CD14-positive monocyte (primary cell): ENCODE measurements at regions not wholly inside any gene's neighbourhood (a gene's known extent, or its start where the extent isn't known, plus 50 kb on each side); places are given as distances from the start of the nearest gene placed in this dataset.

ENCODE experiments used
- DNase-seq, 3 donors: peaks; one replicate each; pipeline ENCODE4 v3.0.0-alpha.2; 2011 to 2022
- H2AFZ ChIP-seq: 2 replicates; pipeline ENCODE4 v1.6.0; 2012; ENCODE audit warnings: mild to moderate bottlenecking, low read depth, low read length, inconsistent platforms; ENCODE audit not compliant: insufficient read depth, poor library complexity, severe bottlenecking
- H3K27ac ChIP-seq, 2 donors: 1 replicate in 1 of 2; 2 replicates in 1 of 2; pipeline ENCODE4 v1.5.1; 2012 to 2013; ENCODE audit warnings: low read length in 2 of 2, control low read depth in 1 of 2, inconsistent platforms in 1 of 2, low read depth in 1 of 2, mild to moderate bottlenecking in 1 of 2
- H3K27me3 ChIP-seq, 2 donors: one replicate each; pipeline versions ENCODE4 v1.6.0 to v1.6.1; 2011 to 2013; ENCODE audit warnings: low read length in 2 of 2; ENCODE audit not compliant: control insufficient read depth in 2 of 2, insufficient read depth in 2 of 2
- H3K36me3 ChIP-seq, 2 donors: replicated peaks in 1 of 2; 1 replicate in 1 of 2; 2 replicates in 1 of 2; pipeline versions ENCODE4 v1.5.1 to v1.6.1; 2012 to 2013; ENCODE audit warnings: low read length in 2 of 2, control low read depth in 1 of 2, inconsistent platforms in 1 of 2, mild to moderate bottlenecking in 1 of 2; ENCODE audit not compliant: insufficient read depth in 2 of 2, control insufficient read depth in 1 of 2
- H3K4me1 ChIP-seq, 2 donors: 1 replicate in 1 of 2; 2 replicates in 1 of 2; pipeline versions ENCODE4 v1.5.1 to v1.6.1; 2012 to 2013; ENCODE audit warnings: low read length in 2 of 2, control low read depth in 1 of 2, inconsistent platforms in 1 of 2, mild to moderate bottlenecking in 1 of 2, moderate library complexity in 1 of 2; ENCODE audit not compliant: insufficient read depth in 2 of 2, control insufficient read depth in 1 of 2
- H3K4me2 ChIP-seq: replicated peaks from 2 replicates; pipeline ENCODE3; 2012; ENCODE audit warnings: low read length, moderate library complexity, mild to moderate bottlenecking; ENCODE audit not compliant: poor library complexity, severe bottlenecking; ENCODE audit errors: extremely low read depth
- H3K4me3 ChIP-seq, 3 experiments: fragments of 200-600 bp in 1 of 3; sonication (generic) in 1 of 3; replicated peaks in 1 of 3; 1 replicate in 2 of 3; 2 replicates in 1 of 3; pipeline ENCODE4 v1.5.1; 2011 to 2013; ENCODE audit warnings: low read length in 3 of 3, mild to moderate bottlenecking in 3 of 3, control low read depth in 2 of 3, low read depth in 2 of 3, inconsistent platforms in 1 of 3, moderate library complexity in 1 of 3
- H3K79me2 ChIP-seq: 2 replicates; pipeline ENCODE4 v1.6.0; 2012; ENCODE audit warnings: mild to moderate bottlenecking, control low read depth, inconsistent platforms, low read length, moderate library complexity; ENCODE audit not compliant: insufficient read depth
- H3K9ac ChIP-seq: 2 replicates; pipeline ENCODE4 v1.6.0; 2017; ENCODE audit warnings: low read length, mild to moderate bottlenecking; ENCODE audit not compliant: insufficient read depth, poor library complexity, severe bottlenecking
- H3K9me3 ChIP-seq, 2 donors: replicated peaks in 1 of 2; 1 replicate in 1 of 2; 2 replicates in 1 of 2; pipeline versions ENCODE4 v1.5.1 to v1.6.1; 2012 to 2013; ENCODE audit warnings: low read length in 2 of 2, control low read depth in 1 of 2; ENCODE audit not compliant: control insufficient read depth in 1 of 2, insufficient read depth in 1 of 2
- H4K20me1 ChIP-seq: 2 replicates; pipeline ENCODE4 v1.6.0; 2012; ENCODE audit warnings: mild to moderate bottlenecking, low read length, control low read depth, moderate library complexity; ENCODE audit not compliant: insufficient read depth
- H3K27ac Mint-ChIP-seq, 7 donors: one replicate each; pipeline ENCODE4 v1.8.0; 2020; ENCODE audit warnings: mild to moderate bottlenecking in 7 of 7, mixed read lengths in 7 of 7, moderate library complexity in 6 of 7, inconsistent platforms in 2 of 7
- H3K27me3 Mint-ChIP-seq, 3 donors: one replicate each; pipeline ENCODE4 v1.8.0; 2021 to 2022; ENCODE audit warnings: low read depth in 3 of 3, mild to moderate bottlenecking in 3 of 3, mixed read lengths in 3 of 3, moderate library complexity in 3 of 3, inconsistent platforms in 1 of 3
- H3K36me3 Mint-ChIP-seq, 2 donors: one replicate each; pipeline ENCODE4 v1.8.0; 2020; ENCODE audit warnings: mixed read lengths in 2 of 2, inconsistent platforms in 1 of 2, mild to moderate bottlenecking in 1 of 2
- H3K4me1 Mint-ChIP-seq: one replicate; pipeline ENCODE4 v1.8.0; 2020; ENCODE audit warnings: mild to moderate bottlenecking, mixed read lengths
- H3K4me3 Mint-ChIP-seq, 2 donors: one replicate each; pipeline ENCODE4 v1.8.0; 2020; ENCODE audit warnings: mild to moderate bottlenecking in 2 of 2, mixed read lengths in 2 of 2, moderate library complexity in 1 of 2
- H3K9me3 Mint-ChIP-seq, 7 donors: one replicate each; pipeline ENCODE4 v1.8.0; 2020 to 2022; ENCODE audit warnings: mixed read lengths in 7 of 7, mild to moderate bottlenecking in 6 of 7, moderate library complexity in 6 of 7, inconsistent platforms in 2 of 7
- WGBS: methylation state at CpG from one replicate; pipeline ENCODE4 v1.1.5; 2013; ENCODE audit warnings: missing lambda C conversion rate; ENCODE audit not compliant: insufficient coverage; 5-methylcytosine and 5-hydroxymethylcytosine counted together
- intact Hi-C, 2 donors: fragments of 100-400 bp; cut with micrococcal nuclease; formaldehyde crosslinking; loops; one replicate each; pipeline versions ENCODE4 v1.15.0 to v1.15.1; 2023
- TF ChIP-seq, protein P1 (sequence below): fragments of 200-600 bp; IDR thresholded peaks from one replicate; pipeline ENCODE4 v1.8.0; 2022; ENCODE audit warnings: antibody characterized with exemption, mild to moderate bottlenecking

DNA sequence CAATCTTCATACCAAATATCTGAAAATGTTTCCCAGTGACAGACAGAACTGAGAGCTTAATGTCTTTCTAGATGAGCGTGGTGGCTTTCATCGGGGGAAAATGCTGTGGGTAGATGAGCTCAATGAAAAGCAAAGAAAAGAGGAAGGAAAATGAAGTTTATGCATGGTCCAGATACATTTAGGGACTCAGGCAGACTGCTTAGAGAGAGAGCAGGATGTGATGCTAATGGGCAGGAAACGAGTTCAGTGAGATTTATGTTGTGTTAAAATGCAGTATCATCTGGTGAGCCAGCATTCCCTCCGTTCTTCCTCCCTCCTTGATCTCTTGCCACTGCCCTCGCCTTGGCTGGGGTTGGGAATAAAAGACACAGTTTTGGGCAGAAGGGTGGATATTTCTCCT, 229.2 kb downstream of the GBA3 start:
- Histone ChIP-seq H3K9ac (no peak overlapping the region), H3K79me2 (no peaks in the 10 kb centered on the region), H2AFZ (no peak overlapping the region), H3K27me3 (no peaks in the 10 kb centered on the region), H3K9me3 (no peaks in the 10 kb centered on the region), H3K27ac (no peak overlapping the region), H3K4me3 (no peak overlapping the region), H3K4me2 (no peak overlapping the region), H3K36me3 (no peaks in the 10 kb centered on the region), H3K4me1 (no peaks in the 10 kb centered on the region), H4K20me1 (no peaks in the 10 kb centered on the region)
- Mint-ChIP-seq H3K27ac (no peak overlapping the region), H3K4me3 (no peak overlapping the region), H3K36me3 (no peaks in the 10 kb centered on the region), H3K27me3 (peaks cover 0 to 2% (median 0%) of the 10 kb centered on the region in 3 donors), H3K4me1 (no peaks in the 10 kb centered on the region), H3K9me3 (peaks cover 0 to 7% (median 0%) of the 10 kb centered on the region in 7 donors)
- intact Hi-C loops = no loop called here
- TF ChIP-seq, protein P1, sequence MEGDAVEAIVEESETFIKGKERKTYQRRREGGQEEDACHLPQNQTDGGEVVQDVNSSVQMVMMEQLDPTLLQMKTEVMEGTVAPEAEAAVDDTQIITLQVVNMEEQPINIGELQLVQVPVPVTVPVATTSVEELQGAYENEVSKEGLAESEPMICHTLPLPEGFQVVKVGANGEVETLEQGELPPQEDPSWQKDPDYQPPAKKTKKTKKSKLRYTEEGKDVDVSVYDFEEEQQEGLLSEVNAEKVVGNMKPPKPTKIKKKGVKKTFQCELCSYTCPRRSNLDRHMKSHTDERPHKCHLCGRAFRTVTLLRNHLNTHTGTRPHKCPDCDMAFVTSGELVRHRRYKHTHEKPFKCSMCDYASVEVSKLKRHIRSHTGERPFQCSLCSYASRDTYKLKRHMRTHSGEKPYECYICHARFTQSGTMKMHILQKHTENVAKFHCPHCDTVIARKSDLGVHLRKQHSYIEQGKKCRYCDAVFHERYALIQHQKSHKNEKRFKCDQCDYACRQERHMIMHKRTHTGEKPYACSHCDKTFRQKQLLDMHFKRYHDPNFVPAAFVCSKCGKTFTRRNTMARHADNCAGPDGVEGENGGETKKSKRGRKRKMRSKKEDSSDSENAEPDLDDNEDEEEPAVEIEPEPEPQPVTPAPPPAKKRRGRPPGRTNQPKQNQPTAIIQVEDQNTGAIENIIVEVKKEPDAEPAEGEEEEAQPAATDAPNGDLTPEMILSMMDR = no peak
- WGBS = 0% methylated on average over 2 of the region's 5 CpGs
- no peak for DNase-seq

DNA sequence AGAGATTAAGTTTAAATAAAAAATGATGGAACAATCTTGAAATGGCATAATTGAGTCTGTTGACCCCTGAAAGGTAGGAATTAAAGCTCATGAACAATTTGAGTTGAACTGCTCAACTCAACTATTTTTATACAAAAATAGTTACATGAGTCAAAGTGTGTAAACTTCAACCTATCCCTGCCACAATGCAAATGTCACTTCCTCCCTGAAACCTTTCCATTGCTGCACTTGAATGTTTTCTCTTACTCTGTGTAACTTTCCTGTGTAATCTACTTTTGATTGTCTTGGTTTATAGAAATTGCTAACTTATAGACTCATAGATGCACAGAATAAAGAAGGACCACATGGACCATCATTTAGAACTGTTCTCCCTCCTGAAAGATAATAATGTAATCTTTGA, 218.5 kb downstream of the GBA3 start:
- peaks cover 9 to 18% of the 10 kb centered on the region in 2 donors for H3K4me1 ChIP-seq
- no peaks in the 10 kb centered on the region for H3K36me3 ChIP-seq
- H3K27ac ChIP-seq = no peak overlapping the region
- intact Hi-C loops = no loop called here
- no peak overlapping the region for H3K4me3 ChIP-seq
- Mint-ChIP-seq H3K27ac (peak overlapping the region in 1 of 7 donors; percentile 55), H3K9me3 (peaks cover 0 to 6% (median 3%) of the 10 kb centered on the region in 7 donors), H3K36me3 (no peaks in the 10 kb centered on the region), H3K4me1 (peaks cover 17% of the 10 kb centered on the region), H3K27me3 (peaks cover 0 to 2% (median 0%) of the 10 kb centered on the region in 3 donors), H3K4me3 (no peak overlapping the region)
- H3K9me3 ChIP-seq = no peaks in the 10 kb centered on the region
- no peak overlapping the region for H2AFZ ChIP-seq
- H3K4me2 ChIP-seq = no peak overlapping the region
- DNase-seq = no peak
- no peaks in the 10 kb centered on the region for H3K79me2 ChIP-seq
- H4K20me1 ChIP-seq = no peaks in the 10 kb centered on the region
- no peaks in the 10 kb centered on the region for H3K27me3 ChIP-seq
- H3K9ac ChIP-seq = no peak overlapping the region
- TF ChIP-seq, protein P1 = no peak
